A673 (cell line): ENCODE measurements at regions not wholly inside any gene's neighbourhood (a gene's known extent, or its start where the extent isn't known, plus 50 kb on each side); places are given as distances from the start of the nearest gene placed in this dataset.
A peak's percentile ranks its signal among the peaks of the same experiment; 100 is the strongest.

Experiments
- CTCF ChIP-seq: fragments of 300-800, 200-600 bp; sonication (generic); conservative IDR thresholded peaks from 2 replicates; pipeline ENCODE4 v1.5.1; 2017; ENCODE audit warnings: low read depth, mild to moderate bottlenecking, antibody characterized with exemption, low read length, moderate library complexity, mixed read lengths
- EZH2 ChIP-seq: fragments of 200-600 bp; sonication (generic); IDR thresholded peaks from 2 replicates; pipeline ENCODE4 v1.6.1; 2017; ENCODE audit warnings: borderline replicate concordance, low read depth, mild to moderate bottlenecking, mixed read lengths, antibody characterized with exemption, low read length; ENCODE audit not compliant: poor library complexity, severe bottlenecking

GRCh38 chr10:18793951-18794350 is 134.7 kb downstream of the ARL5B start:
- TF ChIP-seq CTCF (peak; percentile 76), EZH2 (no peak)
